Natural killer cell (primary cell): ENCODE measurements at regions not wholly inside any gene's neighbourhood (a gene's known extent, or its start where the extent isn't known, plus 50 kb on each side); places are given as distances from the start of the nearest gene placed in this dataset.

Source experiments
- ATAC-seq, 3 donors: fragments of 150-1000 bp in 2 of 3; fragments of 200-7000 bp in 1 of 3; cut with Tn5 transposase; 1 replicate in 1 of 3; 2 replicates in 2 of 3; pipeline ENCODE4 v1.10.0; 2021; ENCODE audit warnings: mild to moderate bottlenecking in 2 of 3, moderate library complexity in 2 of 3
- DNase-seq, 2 donors: peaks; one replicate each; pipeline versions ENCODE4 v3.0.0 to v3.0.0-alpha.2; 2013 to 2021; ENCODE audit warnings: mixed read lengths in 1 of 2
- H3K27ac ChIP-seq: one replicate; pipeline ENCODE4 v1.5.1; 2013; ENCODE audit warnings: mild to moderate bottlenecking, low read length
- H3K27me3 ChIP-seq: one replicate; pipeline ENCODE4 v1.6.1; 2013; ENCODE audit warnings: low read length; ENCODE audit not compliant: control insufficient read depth, insufficient read depth
- H3K36me3 ChIP-seq: one replicate; pipeline ENCODE4 v1.6.1; 2013; ENCODE audit warnings: low read length; ENCODE audit not compliant: control insufficient read depth, insufficient read depth
- H3K4me1 ChIP-seq: one replicate; pipeline ENCODE4 v1.6.1; 2013; ENCODE audit warnings: low read length; ENCODE audit not compliant: control insufficient read depth, insufficient read depth
- H3K4me3 ChIP-seq: one replicate; pipeline ENCODE4 v1.5.1; 2013; ENCODE audit warnings: low read length
- H3K9me3 ChIP-seq: one replicate; pipeline ENCODE4 v1.6.1; 2013; ENCODE audit warnings: low read length; ENCODE audit not compliant: control insufficient read depth, insufficient read depth
- H3K27ac Mint-ChIP-seq, 2 donors: one replicate each; pipeline ENCODE4 v1.8.0; 2022; ENCODE audit warnings: mild to moderate bottlenecking in 2 of 2, mixed read lengths in 2 of 2, moderate library complexity in 1 of 2
- H3K27me3 Mint-ChIP-seq, 2 donors: one replicate each; pipeline ENCODE4 v1.8.0; 2022; ENCODE audit warnings: low read depth in 2 of 2, mixed read lengths in 2 of 2
- H3K36me3 Mint-ChIP-seq: one replicate; pipeline ENCODE4 v1.8.0; 2022; ENCODE audit warnings: mixed read lengths
- H3K4me1 Mint-ChIP-seq, 2 donors: one replicate each; pipeline ENCODE4 v1.8.0; 2022; ENCODE audit warnings: mixed read lengths in 2 of 2
- H3K4me3 Mint-ChIP-seq: one replicate; pipeline ENCODE4 v1.8.0; 2022; ENCODE audit warnings: mild to moderate bottlenecking, moderate library complexity, mixed read lengths
- H3K9me3 Mint-ChIP-seq, 2 donors: one replicate each; pipeline ENCODE4 v1.8.0; 2022; ENCODE audit warnings: mixed read lengths in 2 of 2
- WGBS: methylation state at CpG from one replicate; pipeline ENCODE4 v1.1.7; 2013; ENCODE audit warnings: missing lambda C conversion rate; ENCODE audit not compliant: insufficient coverage; 5-methylcytosine and 5-hydroxymethylcytosine counted together
- intact Hi-C: fragments of 100-400 bp; cut with micrococcal nuclease; formaldehyde crosslinking; loops from one replicate; pipeline ENCODE4 v1.14.2; 2022
- TF ChIP-seq, protein P1 (sequence below): fragments of 200-600 bp; IDR thresholded peaks from one replicate; pipeline ENCODE4 v1.8.0; 2022; ENCODE audit warnings: antibody characterized with exemption

DNA sequence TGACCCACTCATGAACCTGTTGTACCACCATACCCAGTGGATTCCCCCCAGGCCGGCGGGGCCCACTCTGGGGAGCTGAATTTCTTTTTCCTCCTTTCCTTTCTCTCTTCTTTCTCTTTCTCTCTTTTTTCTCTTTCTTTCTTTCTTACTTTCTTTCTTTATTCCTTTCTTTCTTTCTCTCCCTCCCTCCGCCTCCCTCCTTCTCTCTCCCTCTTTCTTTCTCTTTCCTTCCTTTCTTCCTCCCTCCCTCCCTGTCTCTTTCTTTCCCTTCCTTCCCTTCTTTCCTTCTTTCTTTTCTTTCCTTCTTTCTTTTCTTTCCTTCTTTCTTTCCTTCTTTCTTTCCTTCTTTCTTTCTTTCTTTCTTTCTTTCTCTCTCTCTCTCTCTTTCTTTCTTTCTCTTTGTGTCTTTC is 327.7 kb downstream of the ZNF536 start:
- H3K27ac ChIP-seq, result no peak overlapping the region
- intact Hi-C loops, result no loop called here
- H3K36me3 ChIP-seq, result no peaks in the 10 kb centered on the region
- no peak overlapping the region for H3K27ac Mint-ChIP-seq
- DNase-seq (no peak), ATAC-seq (no peak)
- H3K27me3 ChIP-seq, result no peaks in the 10 kb centered on the region
- H3K36me3 Mint-ChIP-seq, result no peaks in the 10 kb centered on the region
- H3K4me1 ChIP-seq, result no peaks in the 10 kb centered on the region
- no peaks in the 10 kb centered on the region for H3K9me3 Mint-ChIP-seq
- WGBS, result 93% methylated on average over 3 of the region's 3 CpGs
- TF ChIP-seq, protein P1, sequence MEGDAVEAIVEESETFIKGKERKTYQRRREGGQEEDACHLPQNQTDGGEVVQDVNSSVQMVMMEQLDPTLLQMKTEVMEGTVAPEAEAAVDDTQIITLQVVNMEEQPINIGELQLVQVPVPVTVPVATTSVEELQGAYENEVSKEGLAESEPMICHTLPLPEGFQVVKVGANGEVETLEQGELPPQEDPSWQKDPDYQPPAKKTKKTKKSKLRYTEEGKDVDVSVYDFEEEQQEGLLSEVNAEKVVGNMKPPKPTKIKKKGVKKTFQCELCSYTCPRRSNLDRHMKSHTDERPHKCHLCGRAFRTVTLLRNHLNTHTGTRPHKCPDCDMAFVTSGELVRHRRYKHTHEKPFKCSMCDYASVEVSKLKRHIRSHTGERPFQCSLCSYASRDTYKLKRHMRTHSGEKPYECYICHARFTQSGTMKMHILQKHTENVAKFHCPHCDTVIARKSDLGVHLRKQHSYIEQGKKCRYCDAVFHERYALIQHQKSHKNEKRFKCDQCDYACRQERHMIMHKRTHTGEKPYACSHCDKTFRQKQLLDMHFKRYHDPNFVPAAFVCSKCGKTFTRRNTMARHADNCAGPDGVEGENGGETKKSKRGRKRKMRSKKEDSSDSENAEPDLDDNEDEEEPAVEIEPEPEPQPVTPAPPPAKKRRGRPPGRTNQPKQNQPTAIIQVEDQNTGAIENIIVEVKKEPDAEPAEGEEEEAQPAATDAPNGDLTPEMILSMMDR, result no peak
- H3K27me3 Mint-ChIP-seq, result peaks cover under 1 to 4% of the 10 kb centered on the region in 2 donors
- H3K4me1 Mint-ChIP-seq, result no peaks in the 10 kb centered on the region
- no peak overlapping the region for H3K4me3 ChIP-seq
- no peak overlapping the region for H3K4me3 Mint-ChIP-seq
- no peaks in the 10 kb centered on the region for H3K9me3 ChIP-seq

DNA sequence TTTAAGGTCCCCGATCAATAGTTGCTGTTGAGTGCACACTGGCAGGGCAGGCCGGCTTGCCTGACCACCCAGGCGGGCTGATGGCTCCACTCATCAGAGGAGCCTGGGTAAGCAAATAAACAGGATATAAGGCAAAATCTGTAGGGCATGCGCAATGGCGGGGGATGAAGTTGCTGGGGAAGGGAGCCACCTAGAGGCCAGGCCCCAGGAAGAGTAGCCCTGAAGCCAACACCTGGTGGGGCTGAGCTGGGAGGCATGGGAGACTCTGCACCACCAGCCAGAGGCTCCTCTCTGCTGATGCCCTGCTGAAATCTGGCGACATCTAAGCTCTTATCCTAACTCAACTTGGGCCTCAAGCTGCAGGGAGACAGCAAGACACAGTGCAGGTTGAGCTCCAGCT is 324.3 kb downstream of the ZNF536 start:
- H3K36me3 ChIP-seq, result no peaks in the 10 kb centered on the region
- WGBS, result 66% methylated on average over 6 of the region's 6 CpGs
- no peak overlapping the region for H3K4me3 ChIP-seq
- DNase-seq (peak in 1 of 2 donors; percentile 9), ATAC-seq (no peak)
- H3K27me3 ChIP-seq, result no peaks in the 10 kb centered on the region
- intact Hi-C loops, result no loop called here
- TF ChIP-seq, protein P1, result no peak
- Mint-ChIP-seq H3K27ac (no peak overlapping the region), H3K9me3 (no peaks in the 10 kb centered on the region), H3K27me3 (peaks cover 13 to 34% of the 10 kb centered on the region in 2 donors), H3K4me1 (peaks cover 0 to 18% of the 10 kb centered on the region in 2 donors), H3K36me3 (no peaks in the 10 kb centered on the region), H3K4me3 (no peak overlapping the region)
- no peaks in the 10 kb centered on the region for H3K9me3 ChIP-seq
- no peak overlapping the region for H3K27ac ChIP-seq
- no peaks in the 10 kb centered on the region for H3K4me1 ChIP-seq

DNA sequence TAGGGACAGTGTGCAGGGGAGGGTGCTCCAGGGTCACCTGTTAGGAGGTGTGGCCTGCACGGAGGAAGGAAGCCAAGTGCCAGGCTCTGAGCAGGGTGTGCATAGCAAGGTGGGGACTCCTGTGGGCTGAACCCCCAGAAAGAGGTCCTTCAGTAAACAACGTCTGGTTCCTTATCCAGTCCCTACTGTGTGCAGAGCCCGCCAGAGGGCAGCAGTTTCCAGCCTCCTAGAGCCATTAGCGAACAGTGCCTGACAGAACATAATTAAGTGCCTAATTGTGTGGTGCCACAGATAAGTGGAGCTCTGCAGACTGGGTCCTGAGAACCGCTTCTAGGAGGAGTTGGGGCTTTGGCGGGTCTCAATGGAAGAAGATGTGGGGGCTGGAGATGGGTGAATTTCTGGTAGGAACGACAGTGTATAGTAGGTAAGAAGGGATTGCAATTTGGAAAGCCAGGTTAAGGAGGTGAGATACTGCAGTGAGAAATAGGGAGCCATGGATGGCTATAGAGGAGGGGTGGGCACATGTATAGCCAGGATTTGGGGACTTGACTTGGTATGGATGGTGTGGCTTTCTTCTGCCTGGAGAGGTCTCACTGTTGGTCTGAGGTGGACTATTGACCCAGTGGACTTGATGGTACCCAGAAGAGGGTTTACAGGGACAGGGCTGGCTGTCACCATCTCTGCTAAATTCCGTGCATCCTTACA is 323.1 kb downstream of the ZNF536 start:
- intact Hi-C loops, result no loop called here
- WGBS, result 86% methylated on average over 7 of the region's 8 CpGs
- no peak for ATAC-seq
- no peak overlapping the region for H3K27ac Mint-ChIP-seq
- no peaks in the 10 kb centered on the region for H3K36me3 Mint-ChIP-seq
- H3K27me3 Mint-ChIP-seq, result peaks cover 20 to 44% of the 10 kb centered on the region in 2 donors
- Histone ChIP-seq H3K9me3 (no peaks in the 10 kb centered on the region), H3K4me1 (no peaks in the 10 kb centered on the region), H3K27me3 (no peaks in the 10 kb centered on the region), H3K27ac (no peak overlapping the region), H3K36me3 (no peaks in the 10 kb centered on the region), H3K4me3 (no peak overlapping the region)
- no peak for DNase-seq
- H3K9me3 Mint-ChIP-seq, result no peaks in the 10 kb centered on the region
- no peak overlapping the region for H3K4me3 Mint-ChIP-seq
- TF ChIP-seq, protein P1, result no peak
- peaks cover 0 to 18% of the 10 kb centered on the region in 2 donors for H3K4me1 Mint-ChIP-seq
